ENCODE measurements at regions not wholly inside any gene's neighbourhood (a gene's known extent, or its start where the extent isn't known, plus 50 kb on each side); places are given as distances from the start of the nearest gene placed in this dataset.

- DNase-seq (ENCODE audit: low read depth): no peak
- no peak for TF ChIP-seq CTCF (IDR thresholded peaks at IDR 0.05; ENCODE audit: insufficient read depth, low read length, severe bottlenecking)
- no peak overlapping the region for H3K4me3 ChIP-seq (ENCODE audit: low read depth, low read length)
- no peaks in the 10 kb centered on the region for H3K36me3 ChIP-seq (ENCODE audit: control insufficient read depth, insufficient read depth, low read length)
- H3K27me3 ChIP-seq (ENCODE audit: control insufficient read depth, insufficient read depth, low read length): peaks cover 3% of the 10 kb centered on the region
- peak; percentile 40 for FAIRE-seq
Measured at GRCh38 chr7:155973451-155973997, 161.3 kb upstream of the SHH start.

DNA sequence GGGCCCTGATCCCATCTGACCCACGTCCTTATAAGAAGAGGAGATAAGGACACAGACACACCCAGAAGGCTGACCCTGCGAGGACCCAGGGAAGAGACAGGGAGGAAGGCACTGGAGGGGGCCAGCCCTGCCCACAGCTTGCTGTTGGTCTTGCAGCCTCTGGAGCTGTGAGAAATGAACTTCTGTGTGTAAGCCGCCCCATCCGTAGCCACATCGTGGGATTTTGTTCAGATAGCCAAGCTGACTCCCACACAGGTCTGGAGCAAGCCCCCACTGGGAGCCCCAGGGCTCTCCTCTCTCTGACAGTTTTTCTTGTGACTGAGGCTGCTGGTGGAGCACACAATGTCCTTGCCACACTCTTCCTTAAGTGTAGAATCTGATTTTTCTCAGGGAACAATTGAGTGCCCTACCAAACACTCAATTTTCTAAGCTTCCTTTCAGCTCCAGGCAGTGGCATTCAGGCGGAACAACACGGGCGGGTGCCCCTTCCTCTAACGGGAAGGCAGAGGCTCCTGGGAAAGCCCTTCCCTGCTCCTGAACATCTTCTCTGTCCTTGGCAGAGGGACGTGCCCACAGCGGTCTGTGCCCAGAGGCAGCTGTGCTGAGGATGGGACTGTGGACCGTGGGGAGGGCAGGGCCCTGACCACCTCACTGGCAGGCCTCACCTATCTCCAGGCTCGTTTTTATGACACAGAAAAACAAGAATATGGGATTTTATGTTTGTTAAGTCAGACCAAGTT lies 160.6 kb upstream of the SHH start:
- H3K4me3 ChIP-seq (ENCODE audit: low read depth, low read length): no peak overlapping the region
- peaks cover 3% of the 10 kb centered on the region for H3K27me3 ChIP-seq (ENCODE audit: control insufficient read depth, insufficient read depth, low read length)
- FAIRE-seq: no peak
- no peak for DNase-seq (ENCODE audit: low read depth)
- no peak for TF ChIP-seq CTCF (IDR thresholded peaks at IDR 0.05; ENCODE audit: insufficient read depth, low read length, severe bottlenecking)
- H3K36me3 ChIP-seq (ENCODE audit: control insufficient read depth, insufficient read depth, low read length): no peaks in the 10 kb centered on the region

- TF ChIP-seq CTCF (IDR thresholded peaks at IDR 0.05; ENCODE audit: insufficient read depth, low read length, severe bottlenecking): no peak
- Histone ChIP-seq H3K36me3 (ENCODE audit: control insufficient read depth, insufficient read depth, low read length) (no peaks in the 10 kb centered on the region), H3K27me3 (ENCODE audit: control insufficient read depth, insufficient read depth, low read length) (peaks cover 3% of the 10 kb centered on the region), H3K4me3 (ENCODE audit: low read depth, low read length) (no peak overlapping the region)
- peak; percentile 32 for FAIRE-seq
- DNase-seq (ENCODE audit: low read depth): peak; percentile 71
Measured at GRCh38 chr7:155972247-155972646, 160.0 kb upstream of the SHH start.

GRCh38 chr7:155971180-155971770 lies 159.0 kb upstream of the SHH start:
- FAIRE-seq (no peak), DNase-seq (ENCODE audit: low read depth) (no peak)
- no peaks in the 10 kb centered on the region for H3K36me3 ChIP-seq (ENCODE audit: control insufficient read depth, insufficient read depth, low read length)
- H3K27me3 ChIP-seq (ENCODE audit: control insufficient read depth, insufficient read depth, low read length): peaks cover 3% of the 10 kb centered on the region
- no peak for TF ChIP-seq CTCF (IDR thresholded peaks at IDR 0.05; ENCODE audit: insufficient read depth, low read length, severe bottlenecking)
- no peak overlapping the region for H3K4me3 ChIP-seq (ENCODE audit: low read depth, low read length)

DNA sequence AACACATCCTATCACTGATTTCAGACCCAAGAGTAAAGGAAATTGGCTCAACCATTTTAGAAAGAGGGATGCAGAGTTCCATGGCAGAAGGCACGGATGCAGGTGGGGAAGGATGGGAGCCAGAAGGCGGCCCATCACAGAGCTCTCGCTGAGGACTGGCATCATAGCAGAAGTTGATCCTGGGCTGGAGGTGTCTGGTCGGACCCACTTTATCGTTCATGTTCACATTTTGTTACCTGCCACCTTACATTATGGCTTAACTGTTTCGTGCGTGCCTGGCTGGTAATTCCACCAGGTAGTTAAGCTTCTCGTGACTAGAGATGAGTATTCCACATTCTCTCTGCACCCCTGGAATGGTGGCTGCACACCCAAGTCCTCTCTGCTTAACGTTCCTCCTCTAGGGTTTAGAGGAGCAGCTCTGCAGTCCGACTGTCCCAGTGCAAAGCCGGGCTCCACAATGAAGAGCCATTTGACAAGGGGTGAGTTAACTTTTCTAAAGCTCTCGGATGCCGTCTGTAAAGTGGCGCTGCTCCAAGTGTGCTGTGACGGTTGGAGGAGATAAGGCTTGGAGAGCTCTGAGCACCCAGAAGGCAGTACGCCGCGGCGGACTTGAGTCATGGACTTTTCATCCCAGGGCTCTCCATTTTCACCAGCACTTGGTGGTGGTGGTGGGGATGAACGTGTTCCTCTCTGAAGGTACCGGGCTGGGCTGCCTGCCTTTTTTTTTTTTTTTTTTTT lies 157.1 kb upstream of the SHH start:
- peak; percentile 23 for FAIRE-seq
- no peak for DNase-seq (ENCODE audit: low read depth)
- TF ChIP-seq CTCF (IDR thresholded peaks at IDR 0.05; ENCODE audit: insufficient read depth, low read length, severe bottlenecking): no peak

More for the DNA sequence above, 157.1 kb upstream of the SHH start:
- H3K27me3 ChIP-seq (ENCODE audit: control insufficient read depth, insufficient read depth, low read length): peaks cover 3% of the 10 kb centered on the region
- H3K36me3 ChIP-seq (ENCODE audit: control insufficient read depth, insufficient read depth, low read length): no peaks in the 10 kb centered on the region
- no peak overlapping the region for H3K4me3 ChIP-seq (ENCODE audit: low read depth, low read length)

Data from bronchial epithelial cell (primary cell).